ENCODE measurements at regions not wholly inside any gene's neighbourhood (a gene's known extent, or its start where the extent isn't known, plus 50 kb on each side); places are given as distances from the start of the nearest gene placed in this dataset.
A peak's percentile ranks its signal among the peaks of the same experiment; 100 is the strongest.

GRCh38 chr4:188911199-188911598, 772.0 kb downstream of the TRIML1 start:
- no peak for TF ChIP-seq CTCF (conservative IDR thresholded peaks at IDR 0.05 in 1 of 2, IDR thresholded peaks at IDR 0.05 in 1 of 2; ENCODE audit: low read depth in 1 of 2, low read length in 2 of 2)
- Histone ChIP-seq H4K20me1 (ENCODE audit: control insufficient read depth, extremely low read depth, insufficient read depth, low read length) (no peaks in the 10 kb centered on the region), H3K4me3 (replicated peaks in 1 of 4; ENCODE audit: control extremely low read depth in 1 of 4, insufficient read depth in 1 of 4, low read depth in 3 of 4, low read length in 4 of 4) (no peak overlapping the region), H3K9me3 (ENCODE audit: control insufficient read depth, insufficient read depth, low read depth, low read length) (no peaks in the 10 kb centered on the region), H3K4me1 (ENCODE audit: control insufficient read depth, extremely low read depth, insufficient read depth, low read length) (peaks cover 2% of the 10 kb centered on the region), H3K27ac (ENCODE audit: insufficient read depth, low read length) (no peak overlapping the region), H3K9ac (ENCODE audit: insufficient read depth, low read length) (no peak overlapping the region), H3K36me3 (ENCODE audit: control insufficient read depth, insufficient read depth, low read length) (no peaks in the 10 kb centered on the region), H3K4me2 (ENCODE audit: extremely low read depth, insufficient read depth, low read length) (no peak overlapping the region), H3K27me3 (ENCODE audit: control insufficient read depth, insufficient read depth, low read length) (no peaks in the 10 kb centered on the region), H2AFZ (ENCODE audit: low read length) (no peak overlapping the region), H3K79me2 (ENCODE audit: control insufficient read depth, insufficient read depth, low read length) (no peaks in the 10 kb centered on the region)
- DNase-seq (ENCODE audit: low read depth in 2 of 2), result no peak

GRCh38 chr4:188911707-188912106, 772.5 kb downstream of the TRIML1 start:
- Histone ChIP-seq H2AFZ (ENCODE audit: low read length) (no peak overlapping the region), H3K4me2 (ENCODE audit: extremely low read depth, insufficient read depth, low read length) (no peak overlapping the region), H3K4me3 (replicated peaks in 1 of 4; ENCODE audit: control extremely low read depth in 1 of 4, insufficient read depth in 1 of 4, low read depth in 3 of 4, low read length in 4 of 4) (no peak overlapping the region), H3K27me3 (ENCODE audit: control insufficient read depth, insufficient read depth, low read length) (no peaks in the 10 kb centered on the region), H3K4me1 (ENCODE audit: control insufficient read depth, extremely low read depth, insufficient read depth, low read length) (peaks cover 2% of the 10 kb centered on the region), H3K36me3 (ENCODE audit: control insufficient read depth, insufficient read depth, low read length) (no peaks in the 10 kb centered on the region), H3K9ac (ENCODE audit: insufficient read depth, low read length) (no peak overlapping the region), H3K9me3 (ENCODE audit: control insufficient read depth, insufficient read depth, low read depth, low read length) (no peaks in the 10 kb centered on the region), H3K27ac (ENCODE audit: insufficient read depth, low read length) (no peak overlapping the region), H4K20me1 (ENCODE audit: control insufficient read depth, extremely low read depth, insufficient read depth, low read length) (no peaks in the 10 kb centered on the region), H3K79me2 (ENCODE audit: control insufficient read depth, insufficient read depth, low read length) (no peaks in the 10 kb centered on the region)
- TF ChIP-seq EZH2 (IDR thresholded peaks at IDR 0.05; ENCODE audit: low read length, missing control alignments), result no peak
- TF ChIP-seq CTCF (conservative IDR thresholded peaks at IDR 0.05 in 1 of 2, IDR thresholded peaks at IDR 0.05 in 1 of 2; ENCODE audit: low read depth in 1 of 2, low read length in 2 of 2), result no peak
- DNase-seq (ENCODE audit: low read depth in 2 of 2), result peak in 1 of 2 donors; percentile 58

GRCh38 chr4:188915175-188915574, 775.9 kb downstream of the TRIML1 start:
- no peaks in the 10 kb centered on the region for H3K79me2 ChIP-seq (ENCODE audit: control insufficient read depth, insufficient read depth, low read length)
- H4K20me1 ChIP-seq (ENCODE audit: control insufficient read depth, extremely low read depth, insufficient read depth, low read length), result no peaks in the 10 kb centered on the region
- no peaks in the 10 kb centered on the region for H3K9me3 ChIP-seq (ENCODE audit: control insufficient read depth, insufficient read depth, low read depth, low read length)
- H3K4me3 ChIP-seq (replicated peaks in 1 of 4; ENCODE audit: control extremely low read depth in 1 of 4, insufficient read depth in 1 of 4, low read depth in 3 of 4, low read length in 4 of 4), result no peak overlapping the region
- TF ChIP-seq CTCF (conservative IDR thresholded peaks at IDR 0.05 in 1 of 2, IDR thresholded peaks at IDR 0.05 in 1 of 2; ENCODE audit: low read depth in 1 of 2, low read length in 2 of 2), result no peak
- TF ChIP-seq EZH2 (IDR thresholded peaks at IDR 0.05; ENCODE audit: low read length, missing control alignments), result no peak
- no peak overlapping the region for H3K9ac ChIP-seq (ENCODE audit: insufficient read depth, low read length)
- no peak overlapping the region for H3K27ac ChIP-seq (ENCODE audit: insufficient read depth, low read length)
- no peaks in the 10 kb centered on the region for H3K27me3 ChIP-seq (ENCODE audit: control insufficient read depth, insufficient read depth, low read length)
- H3K4me2 ChIP-seq (ENCODE audit: extremely low read depth, insufficient read depth, low read length), result no peak overlapping the region
- peaks cover 2% of the 10 kb centered on the region for H3K4me1 ChIP-seq (ENCODE audit: control insufficient read depth, extremely low read depth, insufficient read depth, low read length)
- H3K36me3 ChIP-seq (ENCODE audit: control insufficient read depth, insufficient read depth, low read length), result no peaks in the 10 kb centered on the region
- DNase-seq (ENCODE audit: low read depth in 2 of 2), result no peak
- H2AFZ ChIP-seq (ENCODE audit: low read length), result no peak overlapping the region

All from fibroblast of lung (primary cell).